ENCODE measurements at regions not wholly inside any gene's neighbourhood (a gene's known extent, or its start where the extent isn't known, plus 50 kb on each side); places are given as distances from the start of the nearest gene placed in this dataset.

DNA sequence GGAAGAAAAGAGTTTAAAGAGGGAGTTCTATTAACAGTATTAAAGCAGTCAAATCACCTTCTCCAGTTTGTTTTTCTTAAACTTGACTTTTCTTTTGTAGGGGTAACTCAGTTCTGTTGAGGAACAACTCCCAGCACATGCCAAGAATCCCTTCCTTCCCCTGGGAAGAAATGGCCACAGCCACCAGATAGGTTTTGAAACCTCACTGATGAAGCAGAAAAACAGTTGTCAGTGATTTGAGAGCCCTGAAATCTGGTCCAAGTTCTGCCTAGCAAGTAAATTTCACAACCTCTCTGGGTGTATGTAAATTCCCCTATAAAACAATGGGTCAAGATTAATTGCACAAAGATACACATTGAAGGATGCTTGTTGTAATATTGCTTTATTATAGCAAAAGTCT lies 167.1 kb downstream of the DHX15 start:
- no peak for DNase-seq

DNA sequence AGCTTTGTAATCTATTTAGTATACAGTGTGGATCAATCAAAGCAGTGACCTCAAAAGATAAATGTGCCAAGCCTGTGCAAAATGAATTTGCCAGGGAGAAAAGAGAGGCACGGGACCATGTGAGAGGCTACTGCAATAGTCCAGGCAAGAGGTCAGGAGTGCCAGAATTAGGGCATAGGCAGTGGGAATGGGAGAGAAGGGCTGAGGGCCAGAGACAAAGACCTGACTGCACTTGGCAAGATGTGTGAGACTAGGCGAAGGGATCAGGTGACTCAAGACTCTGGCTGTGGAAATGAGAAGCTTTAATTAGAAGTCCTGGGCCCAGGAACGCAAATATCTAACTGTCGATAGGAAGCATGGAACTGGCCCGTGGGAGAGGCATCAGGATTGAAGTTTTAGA lies 168.1 kb downstream of the DHX15 start:
- no peak for DNase-seq

DNA sequence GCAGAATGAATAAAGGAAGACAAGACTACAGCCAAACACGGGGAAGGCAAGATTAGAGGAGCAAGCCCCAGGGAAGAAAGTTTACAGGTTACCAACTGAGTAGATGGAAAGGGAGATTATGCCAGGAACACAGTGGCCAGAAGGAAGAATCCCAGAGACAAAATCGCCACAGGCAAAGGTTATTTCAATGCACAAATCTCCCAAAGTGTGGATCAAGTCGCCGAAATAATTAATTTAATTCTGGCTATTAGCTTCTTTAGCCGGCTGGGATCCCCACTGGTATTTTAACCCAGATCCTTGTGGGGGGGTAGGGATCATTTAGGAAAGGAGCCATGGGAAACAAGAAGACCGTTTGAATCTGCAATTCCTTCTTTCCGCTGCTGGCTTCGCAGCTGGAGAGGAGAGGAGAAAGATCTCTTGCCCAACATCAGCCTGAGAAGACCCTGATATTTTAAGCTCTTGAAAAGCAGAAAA lies 171.0 kb downstream of the DHX15 start:
- no peak for DNase-seq

DNA sequence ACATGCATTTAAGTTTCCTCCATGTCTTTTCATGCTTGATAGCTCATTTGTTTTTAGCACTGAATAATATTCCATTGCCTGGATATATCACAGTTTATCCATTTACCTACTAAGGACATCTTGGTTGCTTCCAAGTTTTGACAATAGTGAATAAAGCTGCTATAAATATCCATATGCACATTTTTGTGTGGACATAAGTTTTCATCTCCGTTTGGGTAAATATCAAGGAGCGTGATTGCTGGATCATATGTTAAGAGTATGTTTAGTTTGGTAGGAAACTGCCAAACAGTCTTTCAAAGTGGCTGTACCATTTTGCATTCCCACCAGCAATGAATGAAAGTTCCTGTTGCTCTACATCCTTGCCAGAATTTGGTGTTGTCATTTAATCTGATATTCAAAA lies 172.5 kb downstream of the DHX15 start:
- no peak for DNase-seq

DNA sequence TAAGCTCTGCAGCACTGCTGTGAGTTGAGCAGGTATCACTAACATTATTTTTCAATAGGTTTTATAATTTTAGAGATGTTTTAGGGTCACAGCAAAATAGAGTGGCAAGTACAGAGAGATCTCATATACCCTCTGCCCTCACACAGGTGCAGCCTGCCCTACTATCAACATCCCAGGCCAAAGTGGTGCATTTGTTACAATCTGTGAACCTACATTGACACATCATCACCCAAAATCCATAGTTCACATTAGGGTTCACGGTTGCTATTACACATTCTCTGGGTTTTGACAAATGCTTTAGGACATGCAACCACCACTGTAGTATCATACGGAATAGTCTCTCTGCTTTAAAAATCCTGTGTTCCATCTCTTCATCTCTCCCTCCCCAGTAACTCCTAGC lies 173.1 kb downstream of the DHX15 start:
- DNase-seq: no peak

DNA sequence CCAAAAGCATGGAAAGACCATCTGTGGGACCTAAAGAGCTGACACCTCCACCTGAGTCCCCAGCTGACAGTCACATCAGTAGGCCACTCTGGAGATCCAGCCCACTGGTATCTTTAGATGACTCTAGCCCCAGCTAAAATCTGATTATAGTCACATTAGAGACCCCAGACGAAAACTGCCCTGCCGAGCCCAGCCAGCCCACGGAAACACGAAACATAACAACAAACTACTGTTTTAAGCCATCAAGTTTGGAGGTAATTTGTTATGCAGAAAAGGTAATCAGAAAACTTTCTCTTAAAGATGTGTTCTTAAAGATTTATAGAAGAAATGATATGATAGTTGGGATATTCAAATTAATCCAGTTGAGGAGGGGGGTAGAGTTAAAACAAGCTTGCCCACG lies 175.7 kb downstream of the DHX15 start:
- no peak for DNase-seq

DNA sequence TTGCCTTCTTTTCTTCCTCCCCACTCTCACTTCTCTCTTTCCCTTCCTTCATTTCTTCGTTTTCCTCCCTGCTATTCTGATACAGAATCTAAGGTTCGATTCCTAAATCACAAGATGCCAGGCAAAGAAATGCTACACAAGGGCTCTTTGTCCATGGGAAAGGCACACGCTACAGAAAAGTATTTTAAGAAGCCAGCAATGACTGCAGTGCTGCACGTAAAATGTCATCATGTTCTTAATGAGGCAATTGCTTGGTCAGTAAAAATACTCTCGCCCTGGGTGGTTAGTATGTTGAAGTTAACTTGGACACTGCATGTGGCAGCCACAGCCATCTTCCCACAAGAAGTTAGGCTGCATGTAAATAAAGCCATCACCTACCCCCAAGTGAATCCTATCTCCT lies 178.4 kb downstream of the DHX15 start:
- DNase-seq: no peak

DNA sequence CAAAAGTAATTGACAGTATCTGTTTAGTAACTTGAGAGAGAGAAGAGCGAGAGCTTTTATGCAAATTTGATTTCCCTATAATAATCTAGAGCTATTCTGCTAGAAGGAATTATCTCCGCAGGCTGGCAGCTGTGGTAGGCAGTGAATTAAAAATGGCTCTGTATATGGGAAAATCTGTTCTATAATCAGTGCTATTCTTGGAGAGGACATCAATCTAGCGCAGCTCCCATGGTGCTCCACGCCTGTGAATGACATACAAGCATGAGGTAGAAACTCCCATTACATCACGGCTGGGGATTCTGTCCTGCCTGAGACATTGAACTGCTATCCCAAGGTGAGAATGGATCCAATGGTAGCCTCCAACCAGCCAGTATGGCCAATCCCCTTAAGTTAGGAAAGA lies 179.0 kb downstream of the DHX15 start:
- DNase-seq: no peak

DNA sequence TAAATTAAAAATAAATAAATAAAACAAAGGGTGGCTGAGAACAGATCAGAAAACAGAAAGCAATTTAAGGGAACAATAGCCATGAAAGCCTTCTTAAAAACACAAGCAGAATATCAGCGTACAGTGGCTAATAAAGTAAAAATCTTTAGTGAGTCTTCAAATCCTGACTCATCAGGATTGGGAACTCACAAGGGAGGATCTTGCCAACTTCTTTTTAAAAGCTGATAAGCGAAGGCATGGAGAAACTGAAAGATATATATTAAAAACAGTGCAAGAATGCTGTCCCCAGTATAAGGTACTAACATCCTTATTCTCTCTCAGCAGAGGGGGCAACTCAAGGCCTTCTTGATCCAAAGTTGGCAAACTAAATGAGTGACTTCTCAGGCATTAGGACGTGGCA lies 180.1 kb downstream of the DHX15 start:
- DNase-seq: no peak

DNA sequence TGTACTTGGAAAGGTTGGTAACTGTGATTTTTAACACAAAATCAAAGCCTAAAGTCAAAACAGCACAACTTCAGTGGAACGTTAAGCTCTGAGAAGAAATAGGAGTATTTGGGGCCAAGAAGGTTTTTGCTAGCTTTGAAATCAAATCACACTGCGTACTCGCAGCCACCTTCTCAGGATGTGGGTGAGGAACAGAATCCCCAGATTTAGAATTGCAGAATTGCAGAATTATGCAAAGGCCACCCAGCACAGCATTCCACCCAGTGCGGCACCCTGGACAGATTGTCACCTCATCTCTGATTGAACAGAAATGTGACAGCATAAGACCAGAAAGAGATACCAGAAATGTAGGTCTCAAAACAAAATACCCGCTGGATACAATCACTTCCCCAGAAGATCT lies 181.1 kb downstream of the DHX15 start:
- no peak for DNase-seq

DNA sequence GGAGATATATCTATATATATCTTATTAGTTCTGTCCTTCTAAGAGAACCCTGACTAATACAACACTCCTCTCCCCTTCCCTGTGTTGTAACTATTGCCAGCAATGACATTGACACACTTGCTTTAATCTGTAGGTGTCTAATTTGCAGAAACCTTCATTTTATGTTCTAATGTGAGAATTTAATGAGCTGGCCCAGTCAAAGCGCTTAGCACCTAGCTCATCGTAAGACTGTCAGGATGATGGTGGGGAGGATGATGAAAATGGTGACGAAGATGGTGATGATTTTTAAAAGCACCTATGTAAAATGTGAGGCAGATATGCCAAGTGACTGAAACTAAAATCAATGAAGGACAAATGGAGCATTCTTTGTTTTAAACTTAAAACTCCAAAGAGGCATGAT lies 183.8 kb downstream of the DHX15 start:
- no peak for DNase-seq

DNA sequence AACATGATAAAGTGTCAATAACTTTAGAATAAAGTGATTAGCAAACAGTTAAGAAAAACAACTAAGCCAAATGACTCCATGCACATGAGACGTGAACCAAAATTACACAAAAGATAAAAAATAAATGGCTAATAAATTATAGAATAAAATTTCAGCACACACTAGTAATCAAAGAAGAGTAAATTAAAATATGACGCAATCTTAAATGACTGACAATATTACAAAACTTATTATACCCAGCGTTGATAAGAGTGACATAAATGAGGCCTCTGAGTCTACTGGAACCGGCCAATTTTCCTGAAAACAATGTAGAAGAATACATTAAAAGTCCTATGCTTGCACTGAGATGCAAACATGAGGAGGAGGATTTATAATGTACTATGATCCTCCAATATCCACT lies 187.4 kb downstream of the DHX15 start:
- no peak for DNase-seq

DNA sequence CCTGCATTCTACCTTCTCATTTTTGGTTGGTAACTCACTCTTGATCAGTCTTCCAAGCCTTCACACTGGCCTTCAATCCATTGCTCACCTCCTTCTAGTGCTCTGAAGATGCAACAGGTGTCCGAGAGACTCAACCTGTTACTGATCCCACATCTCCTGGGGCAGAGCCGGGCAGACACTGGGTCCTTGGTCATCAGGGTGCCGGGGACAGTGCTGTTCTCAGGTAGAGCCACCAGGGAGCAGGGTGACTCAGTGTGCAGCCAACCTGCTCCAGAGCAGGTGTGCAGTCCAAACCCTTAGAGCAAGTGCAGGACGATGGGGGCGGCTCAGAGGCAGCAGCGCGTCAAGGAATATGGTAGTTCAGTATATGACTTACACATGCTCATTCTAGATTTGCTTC lies 188.4 kb downstream of the DHX15 start:
- DNase-seq: no peak

DNA sequence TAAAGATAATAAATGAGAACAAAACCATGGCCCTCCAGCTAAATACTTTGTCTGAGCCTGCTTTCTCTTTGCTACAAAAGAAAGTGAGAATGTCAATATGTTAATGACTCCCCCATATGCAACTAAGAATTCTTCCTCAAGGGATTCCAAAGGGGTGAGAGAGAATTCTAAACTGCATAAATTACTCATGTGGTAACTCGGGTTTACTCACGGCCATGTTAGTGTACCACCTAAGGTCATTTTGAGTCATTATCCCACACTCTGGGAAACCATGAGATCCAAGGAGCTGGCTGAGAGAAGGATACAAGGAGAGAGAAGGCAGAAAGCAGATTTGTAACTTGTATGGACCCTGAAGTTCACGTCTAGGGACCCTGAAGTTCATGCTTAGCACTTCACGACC lies 190.3 kb downstream of the DHX15 start:
- DNase-seq: no peak

DNA sequence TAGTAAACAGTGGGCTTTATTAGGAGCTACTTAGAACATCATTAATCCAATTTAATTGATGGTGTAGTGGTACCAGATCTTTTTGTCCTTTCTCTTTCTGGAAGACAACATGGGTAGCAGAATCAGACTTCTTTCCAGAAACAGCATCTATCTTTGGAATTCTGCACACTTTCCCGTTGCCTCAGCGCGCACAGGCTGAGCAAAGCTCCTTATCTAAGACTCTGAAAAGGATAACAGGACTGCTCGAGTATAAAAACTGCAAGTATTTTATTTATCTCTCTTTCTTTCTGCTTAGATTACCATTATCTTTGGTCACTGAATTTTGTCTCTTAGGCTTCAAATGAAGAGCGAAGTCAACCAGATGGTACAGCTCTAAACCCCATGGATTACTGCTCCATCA lies 191.7 kb downstream of the DHX15 start:
- no peak for DNase-seq

DNA sequence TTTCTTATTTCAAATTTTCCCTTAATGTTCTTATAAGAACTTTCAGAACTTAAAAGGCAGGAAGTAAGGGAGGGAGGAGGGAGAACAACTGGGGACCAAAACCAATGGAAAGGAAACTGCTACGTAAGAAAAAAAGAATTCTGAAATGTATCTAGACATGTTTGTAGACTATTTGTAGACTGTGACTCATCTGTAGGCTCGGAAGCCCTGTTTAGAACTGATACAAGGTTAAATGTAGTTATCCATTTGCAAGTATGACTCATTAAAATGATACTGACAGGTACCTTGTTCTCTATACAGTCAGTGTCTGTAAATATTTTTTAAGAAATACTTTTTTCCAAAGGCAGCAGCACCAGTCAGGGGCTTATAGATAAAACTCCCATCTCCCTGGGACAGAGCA lies 202.0 kb downstream of the DHX15 start:
- DNase-seq: no peak

DNA sequence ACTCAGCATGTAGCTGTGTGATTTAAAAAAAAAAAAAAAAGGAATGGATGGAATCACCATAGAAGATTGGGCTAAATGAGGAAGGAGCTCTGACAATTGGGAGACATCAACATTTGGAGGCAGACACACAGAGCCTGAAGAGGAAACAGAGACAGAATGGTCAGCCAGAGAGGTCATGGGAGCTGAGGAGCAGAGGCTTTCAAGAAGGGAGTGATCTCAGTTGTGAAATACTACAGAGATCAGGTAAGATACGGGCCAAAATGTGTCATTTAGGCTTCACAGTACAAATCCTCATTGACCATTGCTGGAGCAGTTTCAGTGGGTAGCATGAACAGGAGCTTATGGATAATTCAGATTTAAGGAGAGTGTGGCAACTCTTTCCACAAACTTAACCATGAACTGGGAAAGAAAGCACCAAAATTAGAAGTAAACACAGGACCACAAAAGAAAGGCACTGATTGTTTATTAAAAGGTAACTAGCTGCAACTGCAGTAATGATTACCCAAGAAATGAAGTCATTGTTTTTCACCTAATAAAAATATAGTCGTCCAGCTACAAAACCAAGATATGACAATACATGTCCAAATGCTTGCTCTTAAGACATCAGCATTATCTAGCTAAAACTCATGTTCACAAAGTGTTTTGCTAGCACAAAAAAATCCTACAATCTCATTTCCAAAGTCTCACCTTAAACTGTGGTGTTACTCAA lies 203.2 kb downstream of the DHX15 start:
- no peak for DNase-seq

DNA sequence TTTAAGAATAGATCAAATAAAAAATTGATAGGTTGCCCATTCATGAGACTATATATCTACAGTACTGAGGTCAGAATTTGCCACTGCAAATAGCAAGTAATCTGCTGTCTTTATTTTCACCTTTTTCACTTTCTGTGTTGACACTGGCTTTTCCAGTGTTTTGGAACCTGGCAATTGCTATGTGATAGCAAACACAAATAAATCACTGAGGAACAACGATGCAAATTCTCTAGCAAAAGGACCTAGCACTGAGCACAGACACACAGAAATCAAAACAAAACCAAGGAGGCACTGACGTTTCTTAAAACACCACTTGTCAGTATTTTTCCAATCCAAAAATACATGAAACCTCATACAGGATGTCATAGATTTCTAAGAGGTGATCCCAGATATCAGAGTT lies 210.7 kb downstream of the DHX15 start:
- no peak for DNase-seq

DNA sequence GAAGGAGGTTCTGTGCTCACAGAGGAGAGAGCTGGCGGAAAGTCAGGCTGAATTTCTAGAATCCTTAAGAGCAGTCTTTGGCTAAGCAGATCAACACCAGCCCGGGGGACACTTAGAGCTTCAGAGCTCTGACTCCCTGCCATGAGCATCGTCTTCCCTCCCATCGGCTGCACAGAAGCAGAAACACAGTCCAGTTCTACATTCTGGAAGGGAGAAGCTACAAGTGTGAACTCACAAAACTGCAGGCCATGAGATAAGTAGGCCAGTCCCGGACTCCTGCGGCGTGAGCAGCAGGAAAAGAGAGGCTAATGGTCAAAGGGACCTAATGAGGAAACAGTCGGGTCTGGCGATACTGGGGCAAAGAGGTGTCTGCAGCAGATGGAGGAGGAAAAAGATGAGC lies 211.5 kb downstream of the DHX15 start:
- DNase-seq: no peak

DNA sequence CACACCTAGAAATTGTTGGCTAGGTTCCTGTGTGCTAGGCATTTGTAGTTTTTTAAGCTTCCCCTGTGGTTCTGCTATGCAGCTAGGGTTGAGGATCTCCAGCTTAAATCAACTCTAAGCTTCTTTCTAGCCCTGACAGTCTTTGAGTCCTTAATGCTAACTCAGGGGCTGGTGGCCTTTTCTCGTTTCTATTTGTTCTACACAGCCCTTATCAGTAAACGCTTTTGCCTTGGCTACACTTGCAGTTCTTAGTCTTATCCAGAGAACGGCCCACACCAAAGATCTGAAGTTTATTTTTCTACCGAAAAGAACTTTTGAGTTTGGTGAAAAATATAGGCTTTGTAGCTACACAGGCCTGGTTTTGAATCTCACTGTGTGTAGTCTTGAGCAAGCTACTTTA lies 212.0 kb downstream of the DHX15 start:
- DNase-seq: no peak

DNA sequence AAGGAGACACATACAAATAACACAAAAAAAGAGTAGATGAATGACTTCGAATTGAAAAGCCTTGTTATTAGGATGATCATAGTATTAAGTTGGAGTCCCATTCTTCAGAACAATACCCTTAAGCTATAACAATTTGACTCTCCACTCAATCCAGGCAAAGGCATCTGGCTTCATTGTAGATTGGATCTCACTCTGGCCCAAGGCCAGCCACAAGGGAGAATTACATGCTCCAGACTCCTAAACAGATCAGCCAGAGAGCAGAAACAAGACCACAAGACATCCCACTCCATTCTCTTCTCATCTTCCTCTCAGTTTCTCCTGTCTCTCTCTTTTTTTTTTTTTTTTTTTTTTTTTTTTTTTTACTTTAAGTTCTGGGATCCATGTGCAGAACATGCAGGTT lies 213.9 kb downstream of the DHX15 start:
- no peak for DNase-seq

DNA sequence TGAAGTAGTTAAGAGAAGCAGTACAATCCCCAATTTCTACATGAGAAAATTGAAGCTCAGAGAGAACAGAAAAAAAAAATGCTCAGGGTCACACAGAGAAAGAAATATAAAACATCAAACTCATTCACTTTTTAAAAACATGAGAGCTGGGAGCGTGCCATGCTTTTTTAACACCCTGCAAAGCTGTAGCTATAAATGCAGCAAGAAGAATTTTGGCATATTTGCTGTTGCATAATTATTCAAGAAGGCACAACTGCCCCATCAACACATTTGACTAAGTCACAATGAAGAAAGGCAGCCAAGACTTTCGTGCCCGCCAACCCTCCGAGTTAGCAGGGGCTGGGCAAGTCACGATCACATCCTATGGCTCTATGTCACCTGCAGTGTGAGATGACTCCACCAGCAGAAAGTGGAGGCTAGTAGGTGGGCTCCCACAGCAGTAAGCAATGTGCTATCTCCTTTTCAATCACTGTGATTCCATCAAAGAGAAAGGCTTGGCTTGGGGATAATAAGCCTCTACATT lies 214.8 kb downstream of the DHX15 start:
- DNase-seq: no peak

DNA sequence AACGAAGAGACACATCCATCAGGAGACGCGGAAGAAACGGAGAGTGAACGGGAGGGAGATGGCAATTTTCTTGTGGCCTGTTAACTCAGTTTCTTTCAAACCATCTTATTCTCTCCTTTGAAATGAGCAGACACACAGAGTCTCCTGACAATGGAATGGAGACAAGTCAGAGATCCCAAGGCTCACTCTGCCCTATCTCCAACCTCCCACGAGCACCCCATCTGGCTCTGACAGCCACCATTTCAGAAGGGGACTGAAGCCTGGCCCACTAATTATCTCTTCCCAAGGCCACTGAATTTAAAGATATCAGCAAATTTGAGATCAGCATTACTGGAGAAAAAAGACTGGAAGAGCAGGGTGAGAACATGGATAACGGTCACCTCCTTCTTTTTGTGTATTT lies 215.6 kb downstream of the DHX15 start:
- DNase-seq: no peak

DNA sequence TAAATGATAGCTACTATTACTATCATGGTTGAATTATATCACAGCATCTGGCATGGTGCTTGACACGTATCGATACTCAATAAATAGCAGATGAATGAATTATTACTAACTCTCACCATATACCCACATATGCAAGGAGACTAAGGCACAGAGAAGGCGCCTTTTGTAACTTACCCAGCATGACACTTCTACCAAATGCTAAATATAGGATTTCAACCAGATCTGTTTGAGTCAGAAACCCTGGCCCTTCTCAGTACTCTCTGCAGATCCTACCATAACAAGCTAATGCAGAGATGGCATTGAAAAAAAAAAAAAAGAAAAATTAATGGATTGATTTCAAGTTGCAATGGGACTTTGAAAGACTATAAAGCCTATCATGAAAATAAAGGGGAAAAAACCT lies 219.5 kb downstream of the DHX15 start:
- DNase-seq: no peak

DNA sequence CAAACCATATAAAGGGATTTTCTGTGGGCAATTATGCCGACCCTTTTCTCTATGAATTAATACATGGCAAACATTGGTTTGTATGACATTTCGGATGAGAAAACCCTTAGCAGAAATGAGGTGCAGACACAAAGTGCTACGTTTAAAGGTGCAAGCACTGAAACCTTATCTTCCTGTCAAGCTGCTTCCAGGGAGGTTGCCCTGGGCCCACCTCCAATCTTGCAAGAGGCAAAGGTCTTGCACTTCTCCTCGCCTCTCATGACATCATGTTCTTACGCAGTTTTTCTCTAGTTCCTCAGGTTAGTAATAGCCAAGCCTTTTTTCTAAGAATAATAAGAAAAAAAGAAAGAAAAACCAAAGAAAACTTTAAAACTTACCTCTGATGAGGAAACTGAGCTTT lies 220.1 kb downstream of the DHX15 start:
- no peak for DNase-seq

All from NCI-H1694 (cell line).